ENCODE measurements at regions not wholly inside any gene's neighbourhood (a gene's known extent, or its start where the extent isn't known, plus 50 kb on each side); places are given as distances from the start of the nearest gene placed in this dataset.

GRCh38 chrY:8335299-8335835, 1001.9 kb upstream of the TSPY4 start:
- dilution Hi-C loops (cut with MboI; ENCODE audit: extremely low pct_ligation_motif_present, low sequenced_read_pairs) (no loop called here), intact Hi-C loops (cut with micrococcal nuclease) (no loop called here)
- no peaks in the 10 kb centered on the region for H3K27me3 ChIP-seq (ENCODE audit: control insufficient read depth in 2 of 2, insufficient read depth in 2 of 2, low read length in 2 of 2)
- ChIA-PET CTCF (no interaction called here), POLR2A (no interaction called here)
- no peak overlapping the region for H3K27ac ChIP-seq (ENCODE audit: insufficient read depth, low read depth, low read length)
- no peak overlapping the region for H3K4me3 ChIP-seq (replicated peaks in 1 of 3; ENCODE audit: insufficient read depth in 1 of 3, low read depth in 1 of 3, low read length in 3 of 3)
- no peaks in the 10 kb centered on the region for H3K79me2 ChIP-seq (ENCODE audit: control insufficient read depth, insufficient read depth, low read length)
- no peaks in the 10 kb centered on the region for H4K20me1 ChIP-seq (replicated peaks; ENCODE audit: control insufficient read depth, extremely low read depth, insufficient read depth, low read length)
- TF ChIP-seq EZH2 (IDR thresholded peaks at IDR 0.05; ENCODE audit: borderline replicate concordance, low read depth, low read length, severe bottlenecking) (no peak), FOS (IDR thresholded peaks at IDR 0.05; ENCODE audit: borderline replicate concordance, insufficient read depth, low read length) (no peak), MYC (IDR thresholded peaks at IDR 0.05; ENCODE audit: low read depth, low read length) (no peak), MAX (IDR thresholded peaks at IDR 0.05; ENCODE audit: insufficient read depth, insufficient read length) (no peak), JUN (IDR thresholded peaks at IDR 0.05; ENCODE audit: borderline replicate concordance, insufficient read depth, insufficient read length, low read depth) (no peak), POLR2AphosphoS5 (IDR thresholded peaks at IDR 0.05; ENCODE audit: insufficient read depth, low read depth, low read length) (no peak), POLR2A (IDR thresholded peaks at IDR 0.05; ENCODE audit: low read depth, low read length) (no peak), CTCF (IDR thresholded peaks at IDR 0.05; ENCODE audit: extremely low read depth in 1 of 2, insufficient read depth in 1 of 2, low read depth in 1 of 2, low read length in 2 of 2) (no peak), GATA2 (IDR thresholded peaks at IDR 0.05; ENCODE audit: insufficient read depth, insufficient read length, low read depth, low read length) (no peak)
- no peak overlapping the region for H2AFZ ChIP-seq (ENCODE audit: low read depth, low read length)
- H3K36me3 ChIP-seq (ENCODE audit: control insufficient read depth in 2 of 2, extremely low read depth in 1 of 2, insufficient read depth in 2 of 2, low read length in 2 of 2), result no peaks in the 10 kb centered on the region
- H3K9me1 ChIP-seq (replicated peaks; ENCODE audit: control insufficient read depth, extremely low read depth, insufficient read depth, low read length), result no peaks in the 10 kb centered on the region
- H3K9me3 ChIP-seq (replicated peaks; ENCODE audit: control insufficient read depth, insufficient read depth, low read length), result no peaks in the 10 kb centered on the region
- no peak overlapping the region for H3K9ac ChIP-seq (replicated peaks; ENCODE audit: extremely low read depth, insufficient read depth, low read length)
- FAIRE-seq (no peak), DNase-seq (ENCODE audit: low read depth, low spot score) (no peak)
- H3K4me1 ChIP-seq (ENCODE audit: control insufficient read depth, extremely low read depth, insufficient read depth, low read length), result no peaks in the 10 kb centered on the region
- BruUV-seq (replicated peaks), result no TSS peak
- H3K4me2 ChIP-seq (ENCODE audit: insufficient read depth, low read length), result no peak overlapping the region

Measured in endothelial cell of umbilical vein (primary cell).